ENCODE measurements at regions not wholly inside any gene's neighbourhood (a gene's known extent, or its start where the extent isn't known, plus 50 kb on each side); places are given as distances from the start of the nearest gene placed in this dataset.

- Histone ChIP-seq H3K4me1 (ENCODE audit: control insufficient read depth in 1 of 2, insufficient read depth in 1 of 2, low read depth in 1 of 2, low read length in 1 of 2) (no peaks in the 10 kb centered on the region), H3K27ac (no peak overlapping the region), H3K27me3 (no peaks in the 10 kb centered on the region), H3K4me3 (ENCODE audit: low read depth in 1 of 2, low read length in 1 of 2) (no peak overlapping the region), H3K9me3 (no peaks in the 10 kb centered on the region), H3K36me3 (no peaks in the 10 kb centered on the region)
- TF ChIP-seq CTCF (IDR thresholded peaks at IDR 0.05) = no peak
Measured at GRCh38 chr20:39292193-39292736, 330.1 kb downstream of the DHX35 start.

GRCh38 chr20:39291301-39291700, 329.2 kb downstream of the DHX35 start:
- Histone ChIP-seq H3K27ac (no peak overlapping the region), H3K4me1 (ENCODE audit: control insufficient read depth in 1 of 2, insufficient read depth in 1 of 2, low read depth in 1 of 2, low read length in 1 of 2) (no peaks in the 10 kb centered on the region), H3K9me3 (no peaks in the 10 kb centered on the region), H3K4me3 (ENCODE audit: low read depth in 1 of 2, low read length in 1 of 2) (no peak overlapping the region), H3K36me3 (no peaks in the 10 kb centered on the region), H3K27me3 (no peaks in the 10 kb centered on the region)
- no peak for TF ChIP-seq CTCF (IDR thresholded peaks at IDR 0.05)

DNA sequence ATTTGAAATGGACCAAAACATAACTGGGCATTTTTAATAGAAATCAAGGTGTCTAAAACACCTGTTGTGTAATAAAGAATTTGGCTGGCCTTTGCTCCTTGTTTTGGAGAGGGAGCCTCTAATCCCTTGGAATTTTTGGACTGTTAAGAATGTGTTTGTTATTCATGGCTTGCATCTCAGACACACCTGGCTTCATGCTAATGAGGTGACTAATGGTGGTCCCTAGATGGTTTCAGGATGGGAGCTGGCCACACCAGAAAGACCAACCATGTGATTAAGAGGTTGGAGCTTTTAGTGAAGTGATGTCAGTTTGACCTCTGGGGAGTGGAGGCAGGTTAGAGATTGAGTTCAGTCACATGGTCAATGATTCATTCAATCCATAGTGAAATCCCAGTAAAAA, 328.4 kb downstream of the DHX35 start:
- Histone ChIP-seq H3K4me3 (ENCODE audit: low read depth in 1 of 2, low read length in 1 of 2) (no peak overlapping the region), H3K36me3 (no peaks in the 10 kb centered on the region), H3K9me3 (no peaks in the 10 kb centered on the region), H3K27me3 (no peaks in the 10 kb centered on the region), H3K4me1 (ENCODE audit: control insufficient read depth in 1 of 2, insufficient read depth in 1 of 2, low read depth in 1 of 2, low read length in 1 of 2) (no peaks in the 10 kb centered on the region), H3K27ac (no peak overlapping the region)
- TF ChIP-seq CTCF (IDR thresholded peaks at IDR 0.05) = no peak

DNA sequence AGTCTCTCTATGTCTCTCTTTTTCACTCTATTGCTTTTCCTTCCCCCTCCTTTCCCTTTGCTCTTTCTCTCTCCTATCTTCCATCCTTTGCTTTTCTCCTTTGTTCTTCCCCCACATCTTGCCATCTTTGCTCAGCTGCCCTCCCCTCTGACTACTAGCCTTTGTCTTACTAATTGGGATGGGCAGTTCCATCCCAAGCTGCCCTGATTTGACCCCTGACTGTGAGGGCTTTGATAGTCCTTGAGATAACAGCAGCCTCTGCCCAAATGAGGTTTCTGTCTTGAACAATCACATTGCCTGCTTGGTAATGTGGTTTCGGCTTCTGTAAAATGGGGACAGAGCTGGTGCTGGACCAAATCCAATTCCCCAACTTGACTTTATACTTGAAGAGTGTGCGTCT, 327.7 kb downstream of the DHX35 start:
- Histone ChIP-seq H3K27ac (no peak overlapping the region), H3K4me1 (ENCODE audit: control insufficient read depth in 1 of 2, insufficient read depth in 1 of 2, low read depth in 1 of 2, low read length in 1 of 2) (no peaks in the 10 kb centered on the region), H3K9me3 (no peaks in the 10 kb centered on the region), H3K4me3 (ENCODE audit: low read depth in 1 of 2, low read length in 1 of 2) (no peak overlapping the region), H3K36me3 (no peaks in the 10 kb centered on the region), H3K27me3 (no peaks in the 10 kb centered on the region)
- no peak for TF ChIP-seq CTCF (IDR thresholded peaks at IDR 0.05)

DNA sequence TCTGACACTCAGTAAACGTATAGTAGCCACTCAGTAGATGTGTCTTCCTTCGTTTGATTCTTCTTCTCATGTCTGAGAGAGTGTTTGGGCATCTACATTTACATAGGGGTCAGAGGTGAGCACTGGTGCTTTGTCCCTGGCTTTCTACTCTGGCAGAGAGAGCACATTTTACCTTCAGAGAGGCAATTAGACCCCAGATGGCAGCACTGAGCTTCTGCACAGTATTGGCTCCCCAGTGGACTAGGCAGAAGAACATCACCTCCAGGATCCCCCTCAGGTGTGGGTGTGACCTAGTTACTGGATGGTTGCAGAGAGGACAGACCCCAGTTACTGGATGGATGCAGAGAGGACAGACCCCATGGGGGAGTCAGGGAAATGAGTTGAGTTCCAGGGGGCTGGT, 327.2 kb downstream of the DHX35 start:
- Histone ChIP-seq H3K9me3 (no peaks in the 10 kb centered on the region), H3K27ac (no peak overlapping the region), H3K4me1 (ENCODE audit: control insufficient read depth in 1 of 2, insufficient read depth in 1 of 2, low read depth in 1 of 2, low read length in 1 of 2) (no peaks in the 10 kb centered on the region), H3K36me3 (no peaks in the 10 kb centered on the region), H3K4me3 (ENCODE audit: low read depth in 1 of 2, low read length in 1 of 2) (no peak overlapping the region), H3K27me3 (no peaks in the 10 kb centered on the region)
- no peak for TF ChIP-seq CTCF (IDR thresholded peaks at IDR 0.05)

GRCh38 chr20:39283464-39283863, 321.3 kb downstream of the DHX35 start:
- Histone ChIP-seq H3K4me1 (ENCODE audit: control insufficient read depth in 1 of 2, insufficient read depth in 1 of 2, low read depth in 1 of 2, low read length in 1 of 2) (no peaks in the 10 kb centered on the region), H3K4me3 (ENCODE audit: low read depth in 1 of 2, low read length in 1 of 2) (no peak overlapping the region), H3K36me3 (no peaks in the 10 kb centered on the region), H3K27me3 (peaks cover 6% of the 10 kb centered on the region), H3K9me3 (no peaks in the 10 kb centered on the region), H3K27ac (no peak overlapping the region)
- TF ChIP-seq CTCF (IDR thresholded peaks at IDR 0.05) = no peak

Measured in neutrophil (primary cell).